ENCODE measurements at regions not wholly inside any gene's neighbourhood (a gene's known extent, or its start where the extent isn't known, plus 50 kb on each side); places are given as distances from the start of the nearest gene placed in this dataset.

DNA sequence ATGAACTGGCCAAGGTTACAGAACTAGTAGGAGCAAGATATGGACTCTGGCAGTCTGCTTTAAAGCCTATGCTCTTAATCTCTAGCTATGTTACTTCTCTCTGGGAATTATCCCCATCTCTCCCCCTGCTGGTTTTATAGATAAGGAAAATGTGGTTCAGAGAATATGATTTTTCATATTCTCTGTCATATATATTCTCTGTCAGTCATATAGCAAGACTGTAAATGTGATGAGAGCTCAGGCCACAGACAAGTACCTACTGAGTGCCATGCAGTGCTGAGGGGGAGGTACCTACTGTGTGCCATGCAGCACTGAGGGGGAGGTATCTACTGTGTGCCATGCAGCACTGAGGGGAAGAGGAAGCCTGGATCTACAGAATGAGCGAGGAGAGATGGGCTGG lies 220.3 kb upstream of the FGGY start:
- Mint-ChIP-seq H3K27ac (no peak overlapping the region), H3K4me1 (ENCODE audit: low read depth) (peaks cover 31% of the 10 kb centered on the region), H3K36me3 (ENCODE audit: insufficient read depth in 2 of 2) (no peaks in the 10 kb centered on the region), H3K4me3 (no peak overlapping the region), H3K9me3 (peaks cover 2 to 5% of the 10 kb centered on the region in 2 donors), H3K27me3 (ENCODE audit: low read depth) (no peaks in the 10 kb centered on the region)
- ATAC-seq (replicated peaks in 1 of 2) (no peak), DNase-seq (no peak)

GRCh38 chr1:59077466-59078069 lies 219.3 kb upstream of the FGGY start:
- H3K36me3 Mint-ChIP-seq (ENCODE audit: insufficient read depth in 2 of 2) = no peaks in the 10 kb centered on the region
- no peak for DNase-seq

GRCh38 chr1:59078070-59078800 lies 218.7 kb upstream of the FGGY start:
- H3K27me3 Mint-ChIP-seq (ENCODE audit: low read depth) = no peaks in the 10 kb centered on the region
- H3K27ac Mint-ChIP-seq = no peak overlapping the region
- DNase-seq = no peak
- peaks cover 0 to under 1% of the 10 kb centered on the region in 2 donors for H3K9me3 Mint-ChIP-seq
- no peak for ATAC-seq (replicated peaks in 1 of 2)
- H3K4me3 Mint-ChIP-seq = no peak overlapping the region
- peaks cover 19% of the 10 kb centered on the region for H3K4me1 Mint-ChIP-seq (ENCODE audit: low read depth)
- H3K36me3 Mint-ChIP-seq (ENCODE audit: insufficient read depth in 2 of 2) = no peaks in the 10 kb centered on the region

More at GRCh38 chr1:59077466-59078069, 219.3 kb upstream of the FGGY start:
- H3K4me3 Mint-ChIP-seq = no peak overlapping the region
- no peaks in the 10 kb centered on the region for H3K27me3 Mint-ChIP-seq (ENCODE audit: low read depth)
- peaks cover 0 to 2% of the 10 kb centered on the region in 2 donors for H3K9me3 Mint-ChIP-seq
- no peak overlapping the region for H3K27ac Mint-ChIP-seq
- no peak for ATAC-seq (replicated peaks in 1 of 2)
- H3K4me1 Mint-ChIP-seq (ENCODE audit: low read depth) = peaks cover 21% of the 10 kb centered on the region

GRCh38 chr1:59078866-59079265 lies 218.0 kb upstream of the FGGY start:
- no peaks in the 10 kb centered on the region for H3K9me3 Mint-ChIP-seq
- no peaks in the 10 kb centered on the region for H3K36me3 Mint-ChIP-seq (ENCODE audit: insufficient read depth in 2 of 2)
- DNase-seq = no peak
- no peaks in the 10 kb centered on the region for H3K27me3 Mint-ChIP-seq (ENCODE audit: low read depth)
- H3K27ac Mint-ChIP-seq = no peak overlapping the region
- H3K4me3 Mint-ChIP-seq = no peak overlapping the region
- H3K4me1 Mint-ChIP-seq (ENCODE audit: low read depth) = peaks cover 20% of the 10 kb centered on the region
- ATAC-seq (replicated peaks in 1 of 2) = no peak

- H3K36me3 Mint-ChIP-seq (ENCODE audit: insufficient read depth in 2 of 2) = no peaks in the 10 kb centered on the region
- peak overlapping the region; percentile 22 to 31 for H3K4me3 Mint-ChIP-seq
- H3K27ac Mint-ChIP-seq = no peak overlapping the region
- no peaks in the 10 kb centered on the region for H3K27me3 Mint-ChIP-seq (ENCODE audit: low read depth)
- no peaks in the 10 kb centered on the region for H3K9me3 Mint-ChIP-seq
- peak; percentile 84 to 86 for ATAC-seq (replicated peaks in 1 of 2)
- DNase-seq = no peak
- H3K4me1 Mint-ChIP-seq (ENCODE audit: low read depth) = peaks cover 27% of the 10 kb centered on the region
Observed at GRCh38 chr1:59079434-59080140, 217.3 kb upstream of the FGGY start.

DNA sequence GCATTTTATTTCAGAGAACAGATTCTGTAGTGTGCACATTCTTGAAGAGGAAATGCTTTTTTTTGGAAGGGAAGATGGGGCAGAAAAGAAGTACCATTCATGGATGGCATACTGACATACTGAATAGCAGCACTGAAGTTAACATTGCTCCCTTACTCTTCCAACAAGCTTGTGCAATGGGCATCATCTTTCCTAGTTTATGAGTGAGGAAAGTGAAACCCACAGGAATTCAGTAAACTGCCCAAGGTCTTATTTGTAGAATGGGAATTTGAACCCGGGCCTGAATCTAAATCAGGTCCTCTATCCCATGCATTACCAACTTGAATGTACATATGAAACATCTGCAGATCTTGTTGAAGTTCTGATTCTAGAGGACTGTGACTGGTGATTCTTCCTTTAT lies 215.7 kb upstream of the FGGY start:
- Mint-ChIP-seq H3K36me3 (ENCODE audit: insufficient read depth in 2 of 2) (no peaks in the 10 kb centered on the region), H3K4me3 (no peak overlapping the region), H3K27me3 (ENCODE audit: low read depth) (no peaks in the 10 kb centered on the region)

DNA sequence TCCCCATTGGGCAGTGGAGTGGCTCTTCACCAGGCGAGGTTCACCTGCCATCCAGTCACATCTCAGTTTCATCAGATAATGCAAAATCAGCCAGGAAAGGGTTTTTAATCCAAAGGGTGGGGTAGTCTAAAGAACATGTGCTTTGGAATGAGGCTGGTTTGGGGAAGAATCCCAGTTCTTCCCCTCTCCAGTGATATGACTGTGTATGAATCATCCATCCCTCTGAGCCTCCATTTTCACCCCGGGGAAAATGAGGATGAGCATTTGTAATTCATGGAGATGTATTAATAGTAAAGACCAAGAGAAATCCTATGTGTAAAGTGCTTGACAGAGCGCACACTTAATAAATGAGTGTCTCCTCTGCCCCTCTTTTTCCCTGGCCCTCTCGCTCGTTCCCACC lies 215.1 kb upstream of the FGGY start:
- ATAC-seq (replicated peaks in 1 of 2) = no peak
- Mint-ChIP-seq H3K9me3 (no peaks in the 10 kb centered on the region), H3K36me3 (ENCODE audit: insufficient read depth in 2 of 2) (no peaks in the 10 kb centered on the region), H3K27me3 (ENCODE audit: low read depth) (no peaks in the 10 kb centered on the region), H3K4me1 (ENCODE audit: low read depth) (peaks cover 29% of the 10 kb centered on the region), H3K27ac (no peak overlapping the region), H3K4me3 (no peak overlapping the region)
- no peak for DNase-seq

More for the DNA sequence above, 215.7 kb upstream of the FGGY start:
- H3K4me1 Mint-ChIP-seq (ENCODE audit: low read depth) = peaks cover 29% of the 10 kb centered on the region
- H3K27ac Mint-ChIP-seq = no peak overlapping the region
- no peaks in the 10 kb centered on the region for H3K9me3 Mint-ChIP-seq
- DNase-seq (no peak), ATAC-seq (replicated peaks in 1 of 2) (no peak)

DNA sequence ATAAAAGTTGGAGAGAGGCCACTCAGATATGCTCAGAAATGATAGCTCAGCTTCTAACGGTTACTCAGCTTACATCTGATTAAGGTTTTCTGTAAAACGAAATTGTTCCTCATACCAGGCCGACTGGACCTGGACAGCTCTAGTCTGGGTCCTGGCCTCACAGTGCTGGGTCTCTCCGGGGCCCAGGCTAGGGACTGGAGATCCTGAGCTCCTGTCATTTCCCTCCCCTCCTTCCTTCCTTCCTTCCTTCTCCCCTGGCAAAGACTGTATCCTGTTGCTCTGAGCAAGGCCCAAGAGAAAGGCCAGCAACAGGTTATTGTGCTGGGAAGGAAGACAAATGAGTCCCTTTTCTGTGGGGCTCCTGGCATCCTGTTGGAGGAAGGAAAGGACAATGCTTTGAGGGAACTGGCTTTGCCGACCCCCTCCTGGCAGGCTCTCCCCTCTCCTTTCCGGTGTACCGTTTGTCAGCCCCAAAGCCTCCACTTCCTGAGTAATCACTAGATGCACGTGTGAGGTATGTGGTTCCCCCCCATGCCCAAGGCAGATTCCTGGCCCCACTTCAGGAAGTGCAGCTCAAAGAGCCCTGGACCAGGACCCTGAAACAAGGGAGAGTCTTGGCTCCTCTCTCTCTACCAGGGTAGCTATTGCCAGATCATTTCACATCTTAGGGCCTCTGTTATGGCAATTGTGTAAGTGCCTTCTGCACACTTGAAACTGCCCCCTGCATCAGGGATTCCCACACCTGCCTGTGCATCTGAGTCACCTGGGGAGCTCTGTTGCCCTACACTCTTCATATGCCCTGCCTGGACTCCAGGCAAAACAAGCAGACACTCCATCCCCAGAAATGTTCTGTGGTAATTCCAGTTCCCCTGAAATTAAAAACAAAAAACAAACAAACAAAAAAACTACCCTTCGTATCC lies 212.7 kb upstream of the FGGY start:
- peak overlapping the region; percentile 66 for H3K27ac Mint-ChIP-seq
- no peaks in the 10 kb centered on the region for H3K27me3 Mint-ChIP-seq (ENCODE audit: low read depth)
- H3K36me3 Mint-ChIP-seq (ENCODE audit: insufficient read depth in 2 of 2) = no peaks in the 10 kb centered on the region
- DNase-seq (no peak), ATAC-seq (replicated peaks in 1 of 2) (peak; percentile 49)
- peaks cover 2% of the 10 kb centered on the region in 2 donors for H3K9me3 Mint-ChIP-seq
- H3K4me3 Mint-ChIP-seq = peak overlapping the region; percentile 25 to 60
- H3K4me1 Mint-ChIP-seq (ENCODE audit: low read depth) = peaks cover 24% of the 10 kb centered on the region

GRCh38 chr1:59085101-59085500 lies 211.8 kb upstream of the FGGY start:
- H3K36me3 Mint-ChIP-seq (ENCODE audit: insufficient read depth in 2 of 2) = no peaks in the 10 kb centered on the region

DNA sequence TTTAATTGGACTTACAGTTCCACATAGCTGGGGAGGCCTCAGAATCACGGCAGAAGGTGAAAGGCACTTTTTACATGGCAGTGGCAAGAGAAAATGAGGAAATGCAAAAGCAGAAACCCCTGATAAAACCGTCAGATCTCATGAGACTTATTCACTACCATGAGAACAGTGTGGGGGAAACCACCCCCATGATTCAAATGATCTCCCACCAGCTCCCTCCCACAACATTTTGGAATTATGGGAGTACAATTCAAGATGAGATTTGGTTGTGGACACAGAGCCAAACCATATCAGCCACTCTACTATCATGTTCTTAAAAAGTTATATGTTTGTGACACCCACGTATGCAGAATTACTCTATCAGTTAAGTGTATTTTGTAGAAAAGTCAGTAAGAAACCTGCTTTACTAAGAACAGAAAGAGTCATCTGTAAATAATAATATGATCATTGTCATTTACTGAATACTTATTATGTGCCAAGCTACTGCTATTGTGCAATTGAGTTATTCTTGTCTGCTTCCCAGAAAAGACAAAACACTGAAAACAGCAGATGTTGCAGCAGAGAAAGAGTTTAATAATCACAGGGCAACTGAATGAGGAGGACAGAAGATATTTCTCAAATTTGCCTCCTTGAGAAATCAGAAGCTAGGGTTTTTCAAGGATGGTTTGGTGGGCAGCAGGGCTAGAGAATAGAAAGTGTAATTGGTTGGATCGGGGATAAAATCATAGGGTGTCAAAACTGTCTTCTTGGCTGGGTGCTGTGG lies 207.7 kb upstream of the FGGY start:
- Mint-ChIP-seq H3K27ac (no peak overlapping the region), H3K27me3 (ENCODE audit: low read depth) (peaks cover 7% of the 10 kb centered on the region), H3K9me3 (peaks cover 2 to 8% of the 10 kb centered on the region in 2 donors), H3K4me3 (no peak overlapping the region), H3K36me3 (ENCODE audit: insufficient read depth in 2 of 2) (no peaks in the 10 kb centered on the region), H3K4me1 (ENCODE audit: low read depth) (peaks cover 11% of the 10 kb centered on the region)
- ATAC-seq (replicated peaks in 1 of 2) (no peak), DNase-seq (no peak)

More at GRCh38 chr1:59085101-59085500, 211.8 kb upstream of the FGGY start:
- ATAC-seq (replicated peaks in 1 of 2) (no peak), DNase-seq (no peak)
- Mint-ChIP-seq H3K27ac (no peak overlapping the region), H3K4me3 (no peak overlapping the region), H3K9me3 (peaks cover 2 to 4% of the 10 kb centered on the region in 2 donors), H3K27me3 (ENCODE audit: low read depth) (no peaks in the 10 kb centered on the region), H3K4me1 (ENCODE audit: low read depth) (peaks cover 15% of the 10 kb centered on the region)

- Mint-ChIP-seq H3K36me3 (ENCODE audit: insufficient read depth in 2 of 2) (no peaks in the 10 kb centered on the region), H3K4me3 (no peak overlapping the region), H3K27ac (no peak overlapping the region), H3K4me1 (ENCODE audit: low read depth) (peaks cover 5% of the 10 kb centered on the region), H3K9me3 (peaks cover 2 to 8% of the 10 kb centered on the region in 2 donors), H3K27me3 (ENCODE audit: low read depth) (peaks cover 7% of the 10 kb centered on the region)
- ATAC-seq (replicated peaks in 1 of 2) = no peak
- no peak for DNase-seq
Observed at GRCh38 chr1:59089922-59090457, 206.9 kb upstream of the FGGY start.

GRCh38 chr1:59092126-59092525 lies 204.8 kb upstream of the FGGY start:
- ATAC-seq (replicated peaks in 1 of 2) = peak; percentile 75 to 78
- Mint-ChIP-seq H3K27ac (no peak overlapping the region), H3K36me3 (ENCODE audit: insufficient read depth in 2 of 2) (no peaks in the 10 kb centered on the region), H3K4me3 (no peak overlapping the region), H3K27me3 (ENCODE audit: low read depth) (peaks cover 7% of the 10 kb centered on the region), H3K4me1 (ENCODE audit: low read depth) (peaks cover 5% of the 10 kb centered on the region), H3K9me3 (peaks cover 2 to 7% of the 10 kb centered on the region in 2 donors)
- DNase-seq = no peak
